Fibroblast of lung (primary cell): ENCODE measurements at regions not wholly inside any gene's neighbourhood (a gene's known extent, or its start where the extent isn't known, plus 50 kb on each side); places are given as distances from the start of the nearest gene placed in this dataset.

Experiments used
- DNase-seq, 2 donors: peaks; one replicate each; pipeline versions ENCODE4 v3.0.0 to v3.0.0-alpha.2; 2010; ENCODE audit warnings: low read depth in 2 of 2
- H2AFZ ChIP-seq: 2 replicates; pipeline ENCODE4 v1.5.1; 2012; ENCODE audit warnings: low read length, control low read depth, inconsistent platforms
- H3K27ac ChIP-seq: 2 replicates; pipeline ENCODE4 v1.5.1; 2011; ENCODE audit warnings: low read length, control low read depth; ENCODE audit not compliant: insufficient read depth
- H3K27me3 ChIP-seq: 2 replicates; pipeline ENCODE4 v1.5.1; 2011; ENCODE audit warnings: mild to moderate bottlenecking, low read length; ENCODE audit not compliant: control insufficient read depth, insufficient read depth
- H3K36me3 ChIP-seq: 2 replicates; pipeline ENCODE4 v1.5.1; 2011; ENCODE audit warnings: low read length; ENCODE audit not compliant: control insufficient read depth, insufficient read depth
- H3K4me1 ChIP-seq: 2 replicates; pipeline ENCODE4 v1.5.1; 2011; ENCODE audit warnings: low read length; ENCODE audit not compliant: control insufficient read depth, insufficient read depth; ENCODE audit errors: extremely low read depth
- H3K4me2 ChIP-seq: 2 replicates; pipeline ENCODE4 v1.5.1; 2011; ENCODE audit warnings: low read length, control low read depth; ENCODE audit not compliant: insufficient read depth; ENCODE audit errors: extremely low read depth
- H3K4me3 ChIP-seq, 4 experiments: fragments of 200-600 bp in 1 of 4; sonication (generic) in 1 of 4; replicated peaks in 1 of 4; 2 replicates each; pipeline ENCODE4 v1.5.1; 2011 to 2016; ENCODE audit warnings: low read length in 4 of 4, low read depth in 3 of 4, mild to moderate bottlenecking in 3 of 4, control low read depth in 2 of 4, inconsistent platforms in 1 of 4, mixed read lengths in 1 of 4; ENCODE audit not compliant: insufficient read depth in 1 of 4; ENCODE audit errors: control extremely low read depth in 1 of 4
- H3K79me2 ChIP-seq: 2 replicates; pipeline ENCODE4 v1.5.1; 2012; ENCODE audit warnings: mild to moderate bottlenecking, low read length, inconsistent platforms; ENCODE audit not compliant: control insufficient read depth, insufficient read depth
- H3K9ac ChIP-seq: 2 replicates; pipeline ENCODE4 v1.5.1; 2011; ENCODE audit warnings: mild to moderate bottlenecking, low read length, control low read depth; ENCODE audit not compliant: insufficient read depth
- H3K9me3 ChIP-seq: 2 replicates; pipeline ENCODE4 v1.5.1; 2012; ENCODE audit warnings: low read depth, low read length; ENCODE audit not compliant: control insufficient read depth, insufficient read depth
- H4K20me1 ChIP-seq: 2 replicates; pipeline ENCODE4 v1.5.1; 2011; ENCODE audit warnings: low read length; ENCODE audit not compliant: control insufficient read depth, insufficient read depth; ENCODE audit errors: extremely low read depth
- EZH2 ChIP-seq: IDR thresholded peaks from 2 replicates; pipeline ENCODE4 v1.5.1; 2012; ENCODE audit warnings: low read length, control low read depth, mild to moderate bottlenecking; ENCODE audit errors: missing control alignments
- TF ChIP-seq, protein P1 (sequence below), 2 donors: IDR thresholded peaks in 1 of 2; conservative IDR thresholded peaks in 1 of 2; 1 replicate in 1 of 2; 2 replicates in 1 of 2; pipeline ENCODE4 v1.5.1; 2011 to 2012; ENCODE audit warnings: low read length in 2 of 2, control low read depth in 1 of 2, inconsistent platforms in 1 of 2, low read depth in 1 of 2, mild to moderate bottlenecking in 1 of 2

- TF ChIP-seq, protein P1, sequence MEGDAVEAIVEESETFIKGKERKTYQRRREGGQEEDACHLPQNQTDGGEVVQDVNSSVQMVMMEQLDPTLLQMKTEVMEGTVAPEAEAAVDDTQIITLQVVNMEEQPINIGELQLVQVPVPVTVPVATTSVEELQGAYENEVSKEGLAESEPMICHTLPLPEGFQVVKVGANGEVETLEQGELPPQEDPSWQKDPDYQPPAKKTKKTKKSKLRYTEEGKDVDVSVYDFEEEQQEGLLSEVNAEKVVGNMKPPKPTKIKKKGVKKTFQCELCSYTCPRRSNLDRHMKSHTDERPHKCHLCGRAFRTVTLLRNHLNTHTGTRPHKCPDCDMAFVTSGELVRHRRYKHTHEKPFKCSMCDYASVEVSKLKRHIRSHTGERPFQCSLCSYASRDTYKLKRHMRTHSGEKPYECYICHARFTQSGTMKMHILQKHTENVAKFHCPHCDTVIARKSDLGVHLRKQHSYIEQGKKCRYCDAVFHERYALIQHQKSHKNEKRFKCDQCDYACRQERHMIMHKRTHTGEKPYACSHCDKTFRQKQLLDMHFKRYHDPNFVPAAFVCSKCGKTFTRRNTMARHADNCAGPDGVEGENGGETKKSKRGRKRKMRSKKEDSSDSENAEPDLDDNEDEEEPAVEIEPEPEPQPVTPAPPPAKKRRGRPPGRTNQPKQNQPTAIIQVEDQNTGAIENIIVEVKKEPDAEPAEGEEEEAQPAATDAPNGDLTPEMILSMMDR (conservative IDR thresholded peaks at IDR 0.05 in 1 of 2, IDR thresholded peaks at IDR 0.05 in 1 of 2; ENCODE audit: low read depth in 1 of 2, low read length in 2 of 2) = no peak
- no peak for TF ChIP-seq EZH2
- H3K27me3 ChIP-seq = no peaks in the 10 kb centered on the region
- no peak overlapping the region for H3K4me2 ChIP-seq
- no peaks in the 10 kb centered on the region for H3K9me3 ChIP-seq
- no peaks in the 10 kb centered on the region for H3K79me2 ChIP-seq
- no peak overlapping the region for H3K27ac ChIP-seq
- H2AFZ ChIP-seq = no peak overlapping the region
- H3K9ac ChIP-seq = no peak overlapping the region
- H3K36me3 ChIP-seq = no peaks in the 10 kb centered on the region
- no peaks in the 10 kb centered on the region for H4K20me1 ChIP-seq
- H3K4me3 ChIP-seq = no peak overlapping the region
- DNase-seq = no peak
- no peaks in the 10 kb centered on the region for H3K4me1 ChIP-seq
Measured at GRCh38 chr22:47322854-47323253, 560.4 kb downstream of the TBC1D22A start.

DNA sequence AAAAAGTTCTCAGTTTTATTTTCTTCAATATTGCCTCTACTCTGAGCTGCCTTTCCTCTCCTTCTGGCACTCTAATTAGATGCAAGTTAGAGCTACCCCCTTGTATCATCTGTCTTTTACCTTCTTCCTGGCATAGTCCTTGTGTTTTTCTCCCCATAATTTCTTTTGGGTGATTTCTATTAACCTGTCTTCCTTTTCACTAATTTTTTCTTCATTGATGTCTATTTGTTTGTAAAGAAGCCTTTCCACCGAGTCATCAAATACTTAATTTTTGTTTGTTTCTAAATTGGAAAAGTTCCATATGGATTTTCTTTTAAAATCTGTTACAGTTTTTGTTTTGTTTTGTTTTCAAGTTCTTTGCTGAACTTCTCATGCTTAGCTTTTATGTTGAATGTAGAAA lies 558.1 kb downstream of the TBC1D22A start:
- Histone ChIP-seq H3K9ac (no peak overlapping the region), H3K4me2 (no peak overlapping the region), H2AFZ (no peak overlapping the region), H3K27ac (no peak overlapping the region), H3K27me3 (no peaks in the 10 kb centered on the region), H3K36me3 (no peaks in the 10 kb centered on the region), H3K9me3 (no peaks in the 10 kb centered on the region), H3K79me2 (no peaks in the 10 kb centered on the region), H3K4me3 (no peak overlapping the region), H4K20me1 (no peaks in the 10 kb centered on the region), H3K4me1 (no peaks in the 10 kb centered on the region)
- no peak for DNase-seq
- TF ChIP-seq EZH2 = no peak
- TF ChIP-seq, protein P1 (conservative IDR thresholded peaks at IDR 0.05 in 1 of 2, IDR thresholded peaks at IDR 0.05 in 1 of 2; ENCODE audit: low read depth in 1 of 2, low read length in 2 of 2) = no peak

- TF ChIP-seq EZH2 = no peak
- H3K4me3 ChIP-seq = no peak overlapping the region
- H3K4me2 ChIP-seq = no peak overlapping the region
- no peaks in the 10 kb centered on the region for H3K27me3 ChIP-seq
- H3K9ac ChIP-seq = no peak overlapping the region
- no peaks in the 10 kb centered on the region for H3K4me1 ChIP-seq
- no peaks in the 10 kb centered on the region for H4K20me1 ChIP-seq
- H3K79me2 ChIP-seq = no peaks in the 10 kb centered on the region
- no peaks in the 10 kb centered on the region for H3K36me3 ChIP-seq
- H3K27ac ChIP-seq = no peak overlapping the region
- no peak overlapping the region for H2AFZ ChIP-seq
- DNase-seq = no peak
- H3K9me3 ChIP-seq = no peaks in the 10 kb centered on the region
Measured at GRCh38 chr22:47318041-47318737, 555.7 kb downstream of the TBC1D22A start.
